ENCODE measurements at regions not wholly inside any gene's neighbourhood (a gene's known extent, or its start where the extent isn't known, plus 50 kb on each side); places are given as distances from the start of the nearest gene placed in this dataset.
"Not testable (repeated sequence)": the region's sequence is repeated elsewhere in the genome, so short reads cannot be mapped to it uniquely, and the experiment has no call there.

DNA sequence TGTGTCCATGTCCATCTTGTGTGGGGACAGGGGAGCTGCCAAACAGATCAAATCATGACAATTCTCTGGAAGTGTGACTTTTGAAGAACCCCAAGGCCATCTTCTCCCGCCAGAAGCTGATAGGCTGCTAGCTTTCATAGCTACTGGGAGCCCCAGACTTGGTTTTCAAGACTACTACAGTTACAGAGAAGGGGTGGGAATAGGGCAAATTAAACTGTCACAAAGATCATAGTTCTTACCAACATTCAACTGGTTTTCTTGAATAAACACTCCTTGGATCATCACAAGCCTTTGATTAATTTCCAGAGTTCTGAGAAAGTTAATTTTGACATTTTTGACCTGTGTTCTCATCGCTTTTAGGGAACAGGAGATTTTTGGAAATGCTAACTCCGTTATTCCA is 67.8 kb upstream of the FARP1 start:
- Histone ChIP-seq H3K4me1 (no peaks in the 10 kb centered on the region), H3K27ac (no peak overlapping the region), H3K9me3 (no peaks in the 10 kb centered on the region), H3K27me3 (no peaks in the 10 kb centered on the region), H3K4me3 (no peak overlapping the region), H3K36me3 (no peaks in the 10 kb centered on the region)
- TF ChIP-seq, protein P1, sequence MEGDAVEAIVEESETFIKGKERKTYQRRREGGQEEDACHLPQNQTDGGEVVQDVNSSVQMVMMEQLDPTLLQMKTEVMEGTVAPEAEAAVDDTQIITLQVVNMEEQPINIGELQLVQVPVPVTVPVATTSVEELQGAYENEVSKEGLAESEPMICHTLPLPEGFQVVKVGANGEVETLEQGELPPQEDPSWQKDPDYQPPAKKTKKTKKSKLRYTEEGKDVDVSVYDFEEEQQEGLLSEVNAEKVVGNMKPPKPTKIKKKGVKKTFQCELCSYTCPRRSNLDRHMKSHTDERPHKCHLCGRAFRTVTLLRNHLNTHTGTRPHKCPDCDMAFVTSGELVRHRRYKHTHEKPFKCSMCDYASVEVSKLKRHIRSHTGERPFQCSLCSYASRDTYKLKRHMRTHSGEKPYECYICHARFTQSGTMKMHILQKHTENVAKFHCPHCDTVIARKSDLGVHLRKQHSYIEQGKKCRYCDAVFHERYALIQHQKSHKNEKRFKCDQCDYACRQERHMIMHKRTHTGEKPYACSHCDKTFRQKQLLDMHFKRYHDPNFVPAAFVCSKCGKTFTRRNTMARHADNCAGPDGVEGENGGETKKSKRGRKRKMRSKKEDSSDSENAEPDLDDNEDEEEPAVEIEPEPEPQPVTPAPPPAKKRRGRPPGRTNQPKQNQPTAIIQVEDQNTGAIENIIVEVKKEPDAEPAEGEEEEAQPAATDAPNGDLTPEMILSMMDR (IDR thresholded peaks at IDR 0.05) = no peak
- intact Hi-C loops (cut with DNase I) = no loop called here
- ATAC-seq = no peak
- DNase-seq = no peak

DNA sequence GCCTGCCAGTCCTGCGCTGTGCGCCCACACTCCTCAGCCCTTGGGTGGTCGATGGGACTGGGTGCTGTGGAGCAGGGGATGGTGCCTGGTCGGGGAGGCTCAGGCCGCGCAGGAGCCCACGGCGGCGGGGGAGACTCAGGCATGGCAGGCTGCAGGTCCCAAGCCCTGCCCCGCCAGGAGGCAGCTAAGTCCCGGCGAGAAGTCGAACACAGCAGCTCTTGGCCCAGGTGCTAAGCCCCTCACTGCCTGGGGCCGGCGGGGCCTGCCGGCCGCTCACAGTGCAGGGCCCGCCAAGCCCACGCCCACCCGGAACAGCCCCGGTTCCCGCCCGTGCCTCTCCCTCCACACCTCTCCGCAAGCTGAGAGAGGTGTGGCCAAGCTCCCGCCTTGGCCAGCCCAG is 66.6 kb upstream of the FARP1 start:
- H3K4me1 ChIP-seq; H3K4me3 ChIP-seq; DNase-seq; H3K27me3 ChIP-seq; ATAC-seq; H3K27ac ChIP-seq; H3K9me3 ChIP-seq; intact Hi-C loops (cut with DNase I); H3K36me3 ChIP-seq: not testable (repeated sequence)

DNA sequence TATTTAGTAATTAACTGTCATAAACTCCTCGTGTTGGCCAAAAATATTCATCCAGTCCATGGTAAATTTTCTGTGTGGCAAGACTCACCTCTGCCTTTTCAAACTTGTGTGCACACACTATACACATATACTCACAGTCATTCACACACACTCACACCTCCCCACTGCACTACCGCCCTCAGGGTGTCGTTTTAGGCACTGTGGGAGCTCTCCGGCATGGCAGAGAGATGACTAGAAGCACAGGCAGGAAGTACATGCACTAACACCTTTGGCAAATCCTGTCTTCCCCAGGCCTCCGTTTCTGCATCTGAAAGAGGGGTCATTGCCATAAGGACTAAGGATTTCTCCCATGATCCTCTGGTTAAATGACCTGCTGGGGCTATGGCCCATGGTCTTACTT is 62.6 kb upstream of the FARP1 start:
- Histone ChIP-seq H3K4me1 (no peaks in the 10 kb centered on the region), H3K27me3 (no peaks in the 10 kb centered on the region), H3K36me3 (no peaks in the 10 kb centered on the region), H3K9me3 (no peaks in the 10 kb centered on the region), H3K4me3 (no peak overlapping the region), H3K27ac (no peak overlapping the region)
- intact Hi-C loops (cut with DNase I) = no loop called here
- TF ChIP-seq, protein P1 (IDR thresholded peaks at IDR 0.05) = no peak
- DNase-seq (no peak), ATAC-seq (no peak)

DNA sequence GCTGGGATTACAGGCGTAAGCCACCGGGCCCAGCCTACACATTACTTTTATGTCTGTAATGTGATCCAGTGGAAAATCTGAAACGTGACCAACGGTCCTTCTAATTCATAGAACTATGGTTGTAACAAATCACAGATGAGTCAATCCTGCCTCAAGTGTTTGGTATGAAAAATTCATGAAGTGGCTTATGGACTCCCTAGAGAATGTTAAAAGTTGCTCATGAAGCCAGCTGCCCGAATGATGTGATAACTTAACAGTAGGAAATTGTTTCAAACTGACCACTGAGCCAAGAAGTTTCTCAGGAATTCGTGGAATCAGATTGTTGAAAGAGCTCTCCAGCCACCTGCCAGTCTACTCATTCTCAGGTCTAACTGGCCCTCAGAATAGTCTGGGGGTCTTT is 59.4 kb upstream of the FARP1 start:
- TF ChIP-seq, protein P1 (IDR thresholded peaks at IDR 0.05) = no peak
- Histone ChIP-seq H3K9me3 (no peaks in the 10 kb centered on the region), H3K4me1 (no peaks in the 10 kb centered on the region), H3K27ac (no peak overlapping the region), H3K27me3 (no peaks in the 10 kb centered on the region), H3K36me3 (no peaks in the 10 kb centered on the region), H3K4me3 (no peak overlapping the region)
- DNase-seq = no peak
- ATAC-seq = peak; percentile 67
- intact Hi-C loops (cut with DNase I) = no loop called here

DNA sequence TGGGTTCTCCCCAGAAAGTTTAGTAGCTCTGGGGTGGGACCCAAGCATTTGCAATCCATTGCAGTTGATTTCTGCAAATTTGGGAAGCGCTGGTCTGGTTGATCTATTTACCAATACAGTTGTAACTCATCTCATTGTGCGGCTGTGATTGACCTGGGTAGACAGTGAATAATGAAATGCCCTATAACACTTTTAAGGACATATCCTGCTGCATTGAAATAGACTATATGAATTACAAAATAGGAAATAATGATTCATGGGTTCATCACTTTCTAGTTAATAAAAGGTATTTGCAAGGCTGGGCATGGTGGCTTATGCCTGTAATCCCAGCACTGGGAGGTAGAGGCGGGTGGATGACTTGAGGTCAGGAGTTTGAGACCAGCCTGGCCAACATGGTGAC is 59.0 kb upstream of the FARP1 start:
- Histone ChIP-seq H3K36me3 (no peaks in the 10 kb centered on the region), H3K4me1 (no peaks in the 10 kb centered on the region), H3K27me3 (no peaks in the 10 kb centered on the region), H3K4me3 (no peak overlapping the region), H3K9me3 (no peaks in the 10 kb centered on the region), H3K27ac (no peak overlapping the region)
- intact Hi-C loops (cut with DNase I) = no loop called here
- TF ChIP-seq, protein P1 (IDR thresholded peaks at IDR 0.05) = no peak
- ATAC-seq = no peak
- no peak for DNase-seq

DNA sequence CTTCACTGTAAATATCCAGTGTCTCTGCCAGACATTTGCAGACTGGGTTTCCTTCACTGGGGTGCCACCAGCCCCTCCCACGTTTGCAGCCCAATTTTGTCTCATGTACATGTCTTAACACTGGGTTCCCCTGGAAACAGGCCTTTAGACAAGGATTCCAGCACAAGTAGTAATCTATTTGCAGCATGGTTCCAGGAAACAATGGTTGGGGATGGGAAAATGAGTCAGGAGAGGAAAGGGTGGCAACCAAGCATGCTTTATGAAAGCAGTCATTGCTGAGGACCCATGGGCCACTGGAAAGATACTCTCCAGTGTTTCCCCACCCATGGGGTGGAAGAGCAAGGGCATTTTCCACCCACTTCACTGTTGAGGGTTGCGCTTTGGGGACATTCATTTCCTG is 53.6 kb upstream of the FARP1 start:
- intact Hi-C loops (cut with DNase I) = no loop called here
- H3K27ac ChIP-seq = no peak overlapping the region
- TF ChIP-seq, protein P1 (IDR thresholded peaks at IDR 0.05) = no peak
- no peaks in the 10 kb centered on the region for H3K36me3 ChIP-seq
- H3K4me1 ChIP-seq = no peaks in the 10 kb centered on the region
- H3K27me3 ChIP-seq = no peaks in the 10 kb centered on the region
- H3K4me3 ChIP-seq = no peak overlapping the region
- DNase-seq = no peak
- ATAC-seq = no peak
- no peaks in the 10 kb centered on the region for H3K9me3 ChIP-seq
